ENCODE measurements at regions not wholly inside any gene's neighbourhood (a gene's known extent, or its start where the extent isn't known, plus 50 kb on each side); places are given as distances from the start of the nearest gene placed in this dataset.

- DNase-seq (ENCODE audit: low spot score) = no peak
Measured at GRCh38 chr16:5482256-5482655, 384.7 kb upstream of the EEF2KMT start.

GRCh38 chr16:5480431-5481195 is 383.0 kb upstream of the EEF2KMT start:
- DNase-seq (ENCODE audit: low spot score) = no peak

- no peak for DNase-seq (ENCODE audit: low spot score)
Measured at GRCh38 chr16:5479926-5480325, 382.3 kb upstream of the EEF2KMT start.

DNA sequence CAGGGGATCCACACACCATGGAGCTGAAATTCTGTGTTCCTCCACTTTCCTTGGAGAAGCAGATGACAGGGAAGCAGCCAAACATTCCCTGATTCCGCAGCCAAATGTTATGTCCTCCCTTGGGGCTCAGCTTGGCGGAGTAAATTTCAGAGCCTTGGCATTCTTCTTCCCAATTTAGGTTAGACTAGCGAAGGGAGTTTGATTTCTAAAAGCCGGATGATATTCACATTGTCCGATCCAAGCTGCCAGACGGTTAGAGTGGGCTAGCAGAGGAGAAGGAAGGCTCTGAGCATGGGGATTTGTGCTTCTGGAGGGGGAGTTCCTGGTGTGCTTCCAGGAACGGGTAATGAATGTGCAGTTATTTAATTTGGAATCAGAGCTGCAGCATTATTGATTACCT is 380.4 kb upstream of the EEF2KMT start:
- DNase-seq (ENCODE audit: low spot score) = no peak

- DNase-seq (ENCODE audit: low spot score) = no peak
Measured at GRCh38 chr16:5477251-5477650, 379.7 kb upstream of the EEF2KMT start.

DNA sequence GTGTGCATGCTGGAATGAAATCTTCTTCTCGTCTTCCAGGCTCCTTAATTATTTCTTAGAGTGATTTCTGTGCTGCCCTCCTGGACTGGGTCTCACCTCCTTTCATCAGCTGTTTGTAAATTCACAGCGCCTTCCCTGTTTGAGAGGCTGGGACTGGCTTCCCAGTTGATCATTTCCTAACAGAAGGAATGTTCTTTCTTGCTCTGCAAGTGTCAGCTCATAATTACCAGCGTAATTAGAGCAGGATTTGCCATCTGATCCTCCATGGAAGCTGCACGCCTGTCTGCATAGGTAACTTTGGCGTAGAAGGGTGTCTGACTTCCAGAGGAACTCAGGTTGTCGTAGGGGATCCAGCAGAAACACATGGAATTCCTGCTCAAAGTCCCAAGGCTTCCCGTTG is 375.0 kb upstream of the EEF2KMT start:
- no peak for DNase-seq (ENCODE audit: low spot score)

- DNase-seq (ENCODE audit: low spot score) = no peak
Measured at GRCh38 chr16:5468488-5468887, 370.9 kb upstream of the EEF2KMT start.

DNA sequence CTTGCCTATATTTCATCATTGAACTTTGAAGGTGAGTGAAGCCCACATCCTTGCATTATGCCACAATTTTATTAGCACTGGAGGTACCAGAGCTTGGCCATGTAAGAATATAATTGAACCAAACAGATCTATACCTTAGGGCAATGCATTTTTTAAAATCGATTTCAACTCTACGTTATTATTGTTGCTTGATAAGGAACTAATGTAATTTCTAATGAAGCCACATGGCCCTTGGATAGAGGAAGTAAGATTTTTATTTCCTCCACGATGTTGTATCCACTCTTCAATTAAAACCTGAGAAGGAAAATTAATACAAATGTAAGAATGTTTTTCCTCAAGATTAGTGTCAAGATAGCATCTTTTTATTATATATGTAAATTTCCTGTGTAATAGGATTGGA is 370.0 kb upstream of the EEF2KMT start:
- no peak for DNase-seq (ENCODE audit: low spot score)

GRCh38 chr16:5466551-5466950 is 369.0 kb upstream of the EEF2KMT start:
- no peak for DNase-seq (ENCODE audit: low spot score)

DNA sequence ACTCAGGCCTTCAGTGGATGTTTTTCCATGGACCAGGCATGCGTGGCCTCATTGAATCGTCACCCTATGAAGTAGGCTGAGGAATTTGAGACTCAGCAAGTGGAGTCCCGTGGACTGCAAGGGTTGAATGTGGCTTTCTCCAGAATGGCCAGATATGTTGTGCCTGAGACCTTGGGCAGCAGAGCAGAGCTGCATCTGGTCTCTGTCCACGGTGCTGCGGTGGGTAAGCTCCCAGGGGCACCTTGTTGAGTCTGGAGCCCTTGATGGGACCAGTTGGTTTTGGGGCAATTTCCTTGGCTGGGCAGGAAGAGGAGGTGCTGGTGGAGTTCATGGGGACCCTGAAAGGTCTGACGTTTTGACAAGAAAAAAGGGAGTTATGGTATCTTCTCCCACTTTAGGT is 368.1 kb upstream of the EEF2KMT start:
- DNase-seq (ENCODE audit: low spot score) = no peak

- DNase-seq (ENCODE audit: low spot score) = no peak
Measured at GRCh38 chr16:5463820-5464219, 366.2 kb upstream of the EEF2KMT start.

DNA sequence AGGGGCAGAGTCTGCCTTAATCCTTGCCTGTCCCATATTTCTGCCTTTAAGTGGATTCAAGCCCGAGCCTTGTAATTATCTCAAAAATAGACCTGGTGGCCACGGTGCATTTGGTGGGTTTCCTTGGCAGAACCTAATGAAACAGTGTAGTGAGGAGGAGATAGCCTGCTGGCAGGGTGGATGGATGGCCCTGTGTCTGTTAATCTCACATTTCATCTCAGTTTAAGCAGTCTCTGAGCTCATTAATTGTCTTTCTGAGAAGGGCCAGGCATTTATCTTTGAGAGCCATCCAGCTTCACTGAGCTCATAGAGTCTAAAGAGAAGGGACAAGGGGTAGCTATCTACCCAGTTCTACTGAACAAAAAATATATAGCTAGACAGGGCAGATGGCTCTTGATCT is 364.0 kb upstream of the EEF2KMT start:
- no peak for DNase-seq (ENCODE audit: low spot score)

DNA sequence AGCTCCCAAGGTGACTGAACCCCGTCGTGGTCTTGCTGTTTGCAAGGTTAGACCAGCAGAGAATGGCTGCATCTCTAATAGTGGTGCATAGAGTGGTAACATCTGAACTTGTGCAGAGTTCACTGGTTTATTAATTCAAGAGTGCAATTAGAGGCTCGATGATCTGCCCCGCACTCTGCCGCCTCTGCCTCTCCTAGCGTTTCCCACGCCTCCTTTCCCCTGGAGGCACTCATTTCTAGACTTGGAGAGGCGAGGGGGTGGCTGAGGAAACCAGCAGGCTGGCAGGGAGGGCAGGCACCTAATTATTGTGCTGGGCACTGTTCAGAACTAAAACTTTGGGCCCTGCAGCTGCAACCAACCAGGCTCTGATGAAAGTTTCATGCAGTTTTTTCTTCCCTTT is 363.5 kb upstream of the EEF2KMT start:
- DNase-seq (ENCODE audit: low spot score) = no peak

DNA sequence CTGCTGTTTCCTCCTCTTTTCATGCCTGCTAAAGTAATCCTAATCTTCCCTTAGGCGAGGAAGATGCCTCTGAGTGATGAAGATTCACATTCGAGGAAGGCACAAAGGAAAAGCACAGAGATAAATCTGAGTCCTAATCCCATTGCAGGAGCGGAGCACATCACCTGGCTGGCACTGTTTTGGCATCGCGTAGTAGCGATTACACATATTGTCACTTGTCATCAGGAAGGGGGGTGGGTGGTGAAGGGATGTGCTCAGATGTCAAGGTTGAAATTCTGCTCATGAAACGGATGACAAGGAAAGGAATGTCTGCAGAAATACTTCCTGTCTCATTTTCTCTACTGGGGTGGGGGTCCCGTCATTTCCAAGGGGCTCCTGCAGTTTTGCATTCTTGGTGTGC is 363.1 kb upstream of the EEF2KMT start:
- no peak for DNase-seq (ENCODE audit: low spot score)

DNA sequence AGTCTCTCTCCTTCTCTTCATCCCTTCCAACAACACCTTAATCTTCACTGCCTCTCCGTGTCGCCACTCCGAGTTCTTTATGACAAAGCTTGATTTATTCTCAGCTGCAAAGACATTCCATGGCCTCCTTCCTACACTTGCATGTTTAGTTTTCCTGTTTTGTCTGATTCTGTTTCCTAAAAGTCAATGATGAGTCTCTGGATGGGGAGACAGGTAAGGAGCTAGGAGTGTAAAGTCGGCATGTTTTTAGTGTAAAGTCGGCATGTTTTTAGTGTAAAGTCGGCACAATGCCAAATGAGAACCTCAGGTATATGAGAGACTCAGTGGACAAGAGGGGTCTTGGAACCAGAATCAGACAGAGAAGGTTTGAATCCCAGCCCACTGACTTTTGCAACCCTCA is 362.3 kb upstream of the EEF2KMT start:
- DNase-seq (ENCODE audit: low spot score) = no peak

DNA sequence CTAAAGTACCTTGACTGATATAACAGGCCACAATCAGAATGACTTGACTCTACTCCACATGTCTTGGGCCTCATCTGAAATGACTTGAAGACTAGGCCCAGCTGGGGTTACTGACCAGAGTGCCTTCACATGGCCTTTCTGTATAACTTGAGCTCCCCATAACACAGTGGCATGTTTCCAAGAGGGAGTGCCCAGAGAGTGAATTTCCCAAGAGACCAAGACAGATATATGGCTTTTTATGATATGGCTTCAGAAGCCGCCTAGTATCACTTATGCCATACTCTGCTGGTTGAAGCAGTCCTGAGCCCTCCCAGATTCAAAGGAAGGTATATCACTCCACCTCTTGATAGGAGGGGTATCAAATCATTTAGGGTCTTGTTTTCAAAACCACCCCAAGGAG is 357.5 kb upstream of the EEF2KMT start:
- DNase-seq (ENCODE audit: low spot score) = no peak

DNA sequence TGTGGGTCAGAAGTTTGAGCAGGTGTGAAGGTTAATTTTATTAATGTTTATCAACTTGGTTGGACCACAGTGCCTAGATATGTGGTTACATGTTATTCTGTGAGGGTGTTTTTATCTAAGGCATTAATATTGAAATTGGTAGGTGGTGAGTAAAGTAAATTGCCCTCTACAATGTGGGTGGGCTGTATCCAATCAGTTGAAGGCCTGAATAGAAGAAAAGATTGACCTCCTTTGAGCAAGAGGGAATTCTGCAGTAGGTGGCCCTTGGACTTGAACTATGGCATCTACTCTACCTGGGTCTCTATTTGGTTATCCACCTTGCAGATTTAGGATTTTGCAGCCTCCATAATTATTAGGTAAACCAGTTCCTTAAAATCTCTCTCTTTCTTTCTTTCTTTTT is 356.8 kb upstream of the EEF2KMT start:
- DNase-seq (ENCODE audit: low spot score) = no peak

- no peak for DNase-seq (ENCODE audit: low spot score)
Measured at GRCh38 chr16:5451641-5452040, 354.0 kb upstream of the EEF2KMT start.

GRCh38 chr16:5450409-5451104 is 353.0 kb upstream of the EEF2KMT start:
- DNase-seq (ENCODE audit: low spot score) = no peak

- no peak for DNase-seq (ENCODE audit: low spot score)
Measured at GRCh38 chr16:5449901-5450300, 352.3 kb upstream of the EEF2KMT start.

- DNase-seq (ENCODE audit: low spot score) = no peak
Measured at GRCh38 chr16:5448798-5449197, 351.2 kb upstream of the EEF2KMT start.

DNA sequence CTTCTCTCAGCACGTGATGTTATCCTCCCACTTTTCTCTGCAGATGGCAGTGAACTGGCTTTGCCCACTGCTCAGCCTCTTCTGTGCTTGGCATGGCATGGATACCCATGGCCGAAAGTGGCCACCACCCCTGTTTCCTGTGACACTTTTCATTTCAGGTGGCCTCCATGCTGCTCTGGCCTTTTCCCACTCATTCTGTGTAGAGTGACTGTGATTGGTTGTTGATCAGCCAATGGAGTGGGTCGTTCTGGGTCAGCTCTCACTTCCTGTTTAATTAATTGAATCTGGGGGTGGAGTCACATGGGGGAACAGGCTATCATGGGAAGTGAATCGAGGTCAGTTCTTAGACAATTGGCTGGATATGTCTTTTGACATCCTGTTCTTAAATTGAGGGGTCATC is 350.1 kb upstream of the EEF2KMT start:
- DNase-seq (ENCODE audit: low spot score) = no peak

- no peak for DNase-seq (ENCODE audit: low spot score)
Measured at GRCh38 chr16:5446623-5447240, 349.1 kb upstream of the EEF2KMT start.

All from kidney tubule cell (primary cell).